ENCODE measurements at regions not wholly inside any gene's neighbourhood (a gene's known extent, or its start where the extent isn't known, plus 50 kb on each side); places are given as distances from the start of the nearest gene placed in this dataset.

DNA sequence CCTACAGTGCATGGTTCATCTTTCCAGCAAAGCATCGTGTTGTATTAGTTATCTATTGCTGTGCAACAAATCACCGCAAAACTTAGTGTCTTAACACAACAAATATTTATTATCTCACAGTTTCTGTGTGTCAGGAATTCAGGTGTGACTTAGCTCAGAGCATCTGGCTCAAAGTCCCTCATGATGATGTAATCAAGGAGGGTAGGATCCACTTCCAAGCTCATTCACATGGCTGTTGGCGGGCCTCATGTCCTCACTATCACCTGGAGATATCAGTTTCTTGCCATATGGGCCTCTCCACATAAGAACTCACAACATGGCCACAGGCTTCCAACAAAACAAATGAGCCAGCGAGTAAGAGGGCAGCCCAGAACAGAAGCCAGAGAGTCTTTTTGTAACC, 135.6 kb upstream of the GJB5 start:
- no peak for TF ChIP-seq CTCF (IDR thresholded peaks at IDR 0.05; ENCODE audit: low read length)
- no peak for TF ChIP-seq EZH2 (IDR thresholded peaks at IDR 0.05; ENCODE audit: borderline replicate concordance, low read length)
